GM18505 (cell line): ENCODE measurements at regions not wholly inside any gene's neighbourhood (a gene's known extent, or its start where the extent isn't known, plus 50 kb on each side); places are given as distances from the start of the nearest gene placed in this dataset.
"Not testable (repeated sequence)": the region's sequence is repeated elsewhere in the genome, so short reads cannot be mapped to it uniquely, and the experiment has no call there.

Source experiments
- ATAC-seq: cut with Tn5 transposase; IDR thresholded peaks from one replicate; pipeline ENCODE4 v1.9.1; 2021; ENCODE audit not compliant: unreplicated experiment
- POLR2A ChIP-seq: IDR thresholded peaks from 4 replicates; pipeline ENCODE4 v1.6.1; 2011; ENCODE audit warnings: borderline replicate concordance; ENCODE audit not compliant: insufficient read depth, insufficient read length; ENCODE audit errors: extremely low read depth

GRCh38 chr10:33882996-33883395 lies 548.5 kb upstream of the NRP1 start:
- ATAC-seq, result no peak
- TF ChIP-seq POLR2A, result no peak

- no peak for TF ChIP-seq POLR2A
Observed at GRCh38 chr10:33880291-33880690, 545.8 kb upstream of the NRP1 start.

GRCh38 chr10:33878238-33878786 lies 543.8 kb upstream of the NRP1 start:
- ATAC-seq, result no peak

More at GRCh38 chr10:33880291-33880690, 545.8 kb upstream of the NRP1 start:
- no peak for ATAC-seq

DNA sequence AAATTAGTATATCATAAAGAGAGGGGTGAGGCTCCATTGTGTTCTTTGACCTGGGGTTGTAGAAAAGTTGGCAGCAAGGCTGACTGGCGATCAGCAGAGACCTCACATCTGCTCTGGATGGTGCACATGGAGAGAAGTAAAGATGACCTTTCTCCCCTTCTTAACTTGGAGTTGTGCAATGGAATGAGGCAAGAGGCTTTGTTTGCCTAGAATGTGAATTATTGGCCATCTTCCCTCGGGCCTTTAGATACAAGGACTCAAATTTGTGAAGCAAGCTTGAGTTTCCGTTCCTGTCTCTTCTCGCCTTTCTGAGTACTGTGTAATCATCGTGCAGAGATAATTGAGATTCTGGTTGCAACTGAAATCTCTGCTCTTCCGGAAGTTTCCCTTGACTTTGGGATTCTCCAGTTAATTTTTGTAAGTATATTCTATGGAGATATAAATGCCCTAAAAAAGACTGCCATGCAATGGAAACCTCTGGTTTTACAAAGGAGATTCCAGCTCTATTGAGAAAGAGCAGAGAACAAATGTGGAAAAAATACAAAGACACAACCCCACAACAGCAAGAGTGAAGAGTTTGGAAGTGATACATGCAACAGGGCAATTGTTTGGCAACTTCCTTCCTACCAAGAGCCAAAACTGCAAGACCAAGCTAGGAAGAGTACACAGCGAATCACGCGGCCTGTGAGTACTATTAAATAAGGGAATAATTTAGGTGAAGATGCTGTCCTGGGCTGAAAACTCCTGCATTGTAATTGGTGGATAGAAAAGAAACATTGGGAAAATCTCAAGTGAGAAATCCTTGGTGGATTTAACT lies 542.3 kb upstream of the NRP1 start:
- ATAC-seq, result no peak
- no peak for TF ChIP-seq POLR2A

More at GRCh38 chr10:33878238-33878786, 543.8 kb upstream of the NRP1 start:
- TF ChIP-seq POLR2A, result no peak

- TF ChIP-seq POLR2A, result no peak
- no peak for ATAC-seq
Observed at GRCh38 chr10:33875924-33876583, 541.6 kb upstream of the NRP1 start.

- no peak for ATAC-seq
Observed at GRCh38 chr10:33871061-33871956, 536.8 kb upstream of the NRP1 start.

GRCh38 chr10:33869481-33869880 lies 535.0 kb upstream of the NRP1 start:
- TF ChIP-seq POLR2A, result no peak
- no peak for ATAC-seq

More at GRCh38 chr10:33871061-33871956, 536.8 kb upstream of the NRP1 start:
- no peak for TF ChIP-seq POLR2A

DNA sequence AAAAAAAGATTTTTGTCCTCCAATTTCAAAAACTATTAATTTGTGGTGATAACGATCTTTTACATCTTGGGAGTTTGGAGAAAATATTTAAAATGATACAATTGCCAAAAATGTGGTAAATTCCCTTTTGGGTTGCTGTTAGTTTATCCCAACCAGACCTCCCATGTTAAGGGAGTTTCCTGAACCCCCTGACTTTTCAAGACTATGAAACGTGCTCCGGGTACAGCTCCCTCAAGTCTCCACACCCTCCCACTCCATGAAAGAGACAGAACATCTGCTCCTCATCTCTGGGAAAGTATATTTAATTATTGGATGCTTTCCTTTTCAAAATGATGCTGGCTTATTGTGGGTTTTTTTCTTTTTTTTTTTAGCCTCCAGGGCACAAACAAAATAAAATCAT lies 534.6 kb upstream of the NRP1 start:
- no peak for ATAC-seq

GRCh38 chr10:33867199-33867789 lies 532.8 kb upstream of the NRP1 start:
- not testable (repeated sequence) for ATAC-seq

More for the DNA sequence above, 534.6 kb upstream of the NRP1 start:
- no peak for TF ChIP-seq POLR2A

GRCh38 chr10:33863352-33863751 lies 528.9 kb upstream of the NRP1 start:
- no peak for ATAC-seq
- no peak for TF ChIP-seq POLR2A

DNA sequence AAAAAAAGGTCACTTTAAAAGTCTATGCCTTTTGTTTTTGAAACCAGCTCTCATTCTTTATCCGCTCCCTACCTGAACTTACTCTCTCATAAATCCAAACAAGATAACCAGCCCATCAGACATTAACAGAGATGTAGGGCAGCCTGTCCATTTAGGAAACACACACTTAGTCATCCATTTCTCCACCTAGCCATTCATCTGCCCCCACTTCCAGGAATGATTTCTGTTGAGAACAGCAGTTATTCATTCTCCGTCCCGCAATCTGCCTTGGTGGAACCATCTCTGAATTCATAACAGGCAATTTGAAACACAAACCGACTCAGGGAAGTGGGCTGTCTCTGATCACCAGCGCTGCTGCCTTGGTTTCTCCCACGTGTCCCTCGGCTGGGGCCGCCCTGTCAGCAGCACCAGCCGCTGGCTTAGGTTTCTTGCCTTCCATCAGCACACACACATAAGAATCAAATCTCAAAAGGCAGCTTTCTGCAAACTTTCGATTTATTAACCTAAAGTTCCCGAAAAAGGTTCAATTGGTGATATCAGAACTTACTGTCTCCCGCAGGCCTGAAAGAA lies 528.2 kb upstream of the NRP1 start:
- TF ChIP-seq POLR2A, result no peak
- ATAC-seq, result no peak

GRCh38 chr10:33861833-33862232 lies 527.4 kb upstream of the NRP1 start:
- no peak for ATAC-seq
- no peak for TF ChIP-seq POLR2A
